Esophagus squamous epithelium (tissue), 4 donors: ENCODE measurements at regions not wholly inside any gene's neighbourhood (a gene's known extent, or its start where the extent isn't known, plus 50 kb on each side); places are given as distances from the start of the nearest gene placed in this dataset.

Source experiments
- POLR2A ChIP-seq, 4 donors: fragments of 450-650 bp; IDR thresholded peaks; one replicate each; pipeline ENCODE4 v1.6.1; 2017; ENCODE audit warnings: antibody characterized with exemption in 4 of 4, mild to moderate bottlenecking in 4 of 4, moderate library complexity in 3 of 4
- TF ChIP-seq, protein P1 (sequence below), 6 experiments: fragments of 450-650 bp in 4 of 6; fragments of 200-600 bp in 2 of 6; sonication (generic) in 2 of 6; IDR thresholded peaks; one replicate each; pipeline ENCODE4 v1.5.1; 2016 to 2019; ENCODE audit warnings: antibody characterized with exemption in 6 of 6, mild to moderate bottlenecking in 4 of 6, moderate library complexity in 4 of 6

DNA sequence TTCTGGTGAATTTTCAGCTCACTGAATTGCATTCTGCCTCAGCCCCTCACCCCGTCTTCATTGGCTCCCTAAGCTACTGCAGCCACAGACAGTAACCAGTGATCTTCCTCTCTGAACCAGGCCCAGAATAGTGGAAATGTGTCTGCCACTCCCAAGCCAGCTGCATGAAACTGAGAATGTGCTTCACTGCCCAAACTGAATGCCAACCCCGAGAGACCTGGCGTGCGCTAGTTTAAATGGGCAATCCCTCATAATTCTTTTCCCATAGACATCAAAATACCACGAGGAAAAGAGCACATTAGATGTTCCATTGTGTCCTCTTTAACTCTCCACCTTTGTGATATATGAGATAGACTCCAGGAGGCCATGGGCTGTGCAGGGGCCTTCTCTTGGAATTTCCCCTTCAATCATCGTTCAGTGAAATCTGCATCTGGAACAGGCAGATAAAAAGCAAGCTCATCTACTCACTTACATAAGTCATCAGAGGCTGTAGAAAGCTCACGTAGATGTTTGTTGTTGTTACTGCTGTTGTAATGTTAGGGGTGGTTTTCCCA lies 320.2 kb downstream of the NFIB start:
- TF ChIP-seq, protein P1, sequence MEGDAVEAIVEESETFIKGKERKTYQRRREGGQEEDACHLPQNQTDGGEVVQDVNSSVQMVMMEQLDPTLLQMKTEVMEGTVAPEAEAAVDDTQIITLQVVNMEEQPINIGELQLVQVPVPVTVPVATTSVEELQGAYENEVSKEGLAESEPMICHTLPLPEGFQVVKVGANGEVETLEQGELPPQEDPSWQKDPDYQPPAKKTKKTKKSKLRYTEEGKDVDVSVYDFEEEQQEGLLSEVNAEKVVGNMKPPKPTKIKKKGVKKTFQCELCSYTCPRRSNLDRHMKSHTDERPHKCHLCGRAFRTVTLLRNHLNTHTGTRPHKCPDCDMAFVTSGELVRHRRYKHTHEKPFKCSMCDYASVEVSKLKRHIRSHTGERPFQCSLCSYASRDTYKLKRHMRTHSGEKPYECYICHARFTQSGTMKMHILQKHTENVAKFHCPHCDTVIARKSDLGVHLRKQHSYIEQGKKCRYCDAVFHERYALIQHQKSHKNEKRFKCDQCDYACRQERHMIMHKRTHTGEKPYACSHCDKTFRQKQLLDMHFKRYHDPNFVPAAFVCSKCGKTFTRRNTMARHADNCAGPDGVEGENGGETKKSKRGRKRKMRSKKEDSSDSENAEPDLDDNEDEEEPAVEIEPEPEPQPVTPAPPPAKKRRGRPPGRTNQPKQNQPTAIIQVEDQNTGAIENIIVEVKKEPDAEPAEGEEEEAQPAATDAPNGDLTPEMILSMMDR (IDR thresholded peaks at IDR 0.05): no peak
- TF ChIP-seq POLR2A (IDR thresholded peaks at IDR 0.05): no peak
